NCI-H748 treated with DMSO at 0.1 percent for 48 hours (cell line): ENCODE measurements at regions not wholly inside any gene's neighbourhood (a gene's known extent, or its start where the extent isn't known, plus 50 kb on each side); places are given as distances from the start of the nearest gene placed in this dataset.
A peak's percentile ranks its signal among the peaks of the same experiment; 100 is the strongest.
"Not testable (repeated sequence)": the region's sequence is repeated elsewhere in the genome, so short reads cannot be mapped to it uniquely, and the experiment has no call there.

Source experiments
- DNase-seq: peaks from one replicate; lab custom pipeline; 2025; lab: John Stamatoyannopoulos, UW

DNA sequence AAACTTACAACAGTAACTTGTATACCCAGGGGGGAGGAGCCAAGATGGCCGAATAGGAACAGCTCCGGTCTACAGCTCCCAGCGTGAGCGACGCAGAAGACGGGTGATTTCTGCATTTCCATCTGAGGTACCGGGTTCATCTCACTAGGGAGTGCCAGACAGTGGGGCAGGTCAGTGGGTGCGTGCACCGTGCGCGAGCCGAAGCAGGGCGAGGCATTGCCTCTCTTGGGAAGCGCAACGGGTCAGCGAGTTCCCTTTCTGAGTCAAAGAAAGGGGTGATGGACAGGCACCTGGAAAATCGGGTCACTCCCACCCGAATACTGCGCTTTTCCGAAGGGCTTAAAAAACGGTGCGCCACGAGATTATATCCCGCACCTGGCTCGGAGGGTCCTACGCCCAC is 278.8 kb downstream of the FAM47B start:
- not testable (repeated sequence) for DNase-seq

DNA sequence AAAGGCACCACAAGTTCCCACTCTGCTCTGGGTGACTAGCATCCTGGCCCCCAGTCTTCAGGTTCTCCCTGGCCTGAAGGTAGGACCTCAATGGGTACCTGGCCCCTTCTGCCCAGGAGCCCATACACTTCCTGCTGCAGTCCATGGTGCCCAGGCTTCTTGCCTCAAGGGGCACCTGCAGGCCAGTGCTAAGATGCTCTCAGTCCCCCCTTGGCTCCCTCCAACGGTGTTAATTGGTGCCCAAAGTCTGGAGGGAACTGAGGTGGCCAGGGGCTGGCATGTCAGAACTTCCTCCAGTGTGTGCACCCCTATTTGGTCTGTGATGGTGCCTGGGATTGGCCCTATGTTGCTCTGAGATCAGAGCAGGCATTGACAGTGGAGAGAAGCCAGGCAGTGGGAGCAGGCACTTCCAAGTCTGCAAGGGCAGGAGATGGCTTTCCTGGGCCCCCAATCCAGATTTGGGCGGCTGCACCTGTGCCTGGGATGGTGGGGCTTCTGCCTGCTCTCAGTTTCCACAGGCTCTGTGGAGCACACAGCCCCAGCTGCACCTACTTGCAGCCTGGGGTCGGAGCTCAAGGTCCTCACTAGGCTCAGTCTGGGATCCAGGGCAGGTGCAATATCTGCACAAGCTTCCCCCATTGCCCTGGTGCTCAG is 301.6 kb downstream of the FAM47B start:
- DNase-seq: no peak

DNA sequence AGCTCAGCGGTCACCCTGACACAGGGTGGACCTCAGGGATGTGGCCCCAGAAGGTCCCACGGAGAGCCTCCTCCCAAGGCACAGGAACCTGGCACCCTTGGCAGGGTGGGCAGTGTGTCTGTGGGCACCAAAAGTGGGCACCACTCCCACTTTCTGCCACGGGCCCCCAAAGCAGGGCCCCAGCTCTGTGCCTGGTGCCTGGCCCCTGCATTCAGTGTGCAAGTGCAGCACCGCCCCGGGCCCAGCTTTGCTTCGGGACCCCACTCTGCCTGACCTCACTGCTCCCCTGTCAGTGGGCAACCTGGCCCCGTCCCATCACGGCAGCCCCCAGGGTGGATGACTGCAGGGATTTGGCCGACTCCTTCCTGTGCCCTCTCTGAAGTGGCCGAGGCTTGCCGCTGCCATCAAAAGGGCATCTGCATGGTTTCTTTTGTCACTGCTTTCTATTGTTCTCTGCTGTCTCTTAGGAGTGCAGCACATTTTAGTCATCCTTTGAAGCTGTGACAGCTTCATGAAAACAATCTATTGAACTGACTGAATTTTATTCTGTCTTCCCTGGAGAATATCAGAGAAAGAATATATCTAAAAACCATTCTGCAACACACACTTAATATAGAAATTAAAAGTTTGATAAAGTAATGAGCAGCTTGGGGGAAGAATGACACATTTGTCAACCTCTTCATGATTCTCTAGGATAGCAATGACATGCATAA is 302.4 kb downstream of the FAM47B start:
- no peak for DNase-seq

DNA sequence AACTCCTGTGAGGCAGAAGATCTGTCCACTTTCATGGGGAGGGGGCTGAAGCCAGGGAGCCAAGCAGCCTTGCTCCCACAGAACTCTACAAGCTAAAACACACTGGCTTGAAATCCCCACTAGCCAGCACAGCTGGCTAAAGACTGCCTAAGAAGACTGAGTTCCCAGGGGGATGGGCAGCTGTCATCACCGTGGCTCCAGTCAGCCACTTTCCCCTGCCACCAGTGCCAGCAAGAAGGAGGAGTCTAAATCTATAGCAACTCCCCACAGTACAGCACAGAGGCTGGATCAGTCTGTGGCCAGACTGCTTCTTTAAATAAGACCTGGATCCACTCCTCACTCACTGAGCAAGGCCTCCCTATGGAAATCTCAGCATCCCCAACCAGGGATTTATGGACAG is 308.6 kb downstream of the FAM47B start:
- DNase-seq: no peak

DNA sequence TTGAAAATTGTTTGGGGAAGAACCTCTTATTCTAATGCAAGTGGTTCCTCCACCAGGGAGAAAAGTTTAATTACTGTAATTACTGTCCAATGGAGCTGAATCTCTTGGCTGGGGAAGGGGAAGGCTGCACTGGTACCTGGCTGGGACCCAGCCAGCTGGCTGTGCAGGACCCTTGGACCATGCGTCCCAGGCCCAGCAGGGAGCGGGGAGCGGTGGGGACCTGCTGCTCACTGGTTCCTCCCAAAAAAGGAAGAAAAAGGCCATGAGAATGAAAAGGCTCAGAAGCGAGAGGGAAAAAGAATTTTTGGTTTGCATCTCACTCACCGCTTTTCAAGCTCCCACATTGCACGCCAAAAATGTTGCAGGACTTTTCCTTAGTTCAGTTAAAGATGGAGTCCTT is 333.5 kb downstream of the FAM47B start:
- no peak for DNase-seq

DNA sequence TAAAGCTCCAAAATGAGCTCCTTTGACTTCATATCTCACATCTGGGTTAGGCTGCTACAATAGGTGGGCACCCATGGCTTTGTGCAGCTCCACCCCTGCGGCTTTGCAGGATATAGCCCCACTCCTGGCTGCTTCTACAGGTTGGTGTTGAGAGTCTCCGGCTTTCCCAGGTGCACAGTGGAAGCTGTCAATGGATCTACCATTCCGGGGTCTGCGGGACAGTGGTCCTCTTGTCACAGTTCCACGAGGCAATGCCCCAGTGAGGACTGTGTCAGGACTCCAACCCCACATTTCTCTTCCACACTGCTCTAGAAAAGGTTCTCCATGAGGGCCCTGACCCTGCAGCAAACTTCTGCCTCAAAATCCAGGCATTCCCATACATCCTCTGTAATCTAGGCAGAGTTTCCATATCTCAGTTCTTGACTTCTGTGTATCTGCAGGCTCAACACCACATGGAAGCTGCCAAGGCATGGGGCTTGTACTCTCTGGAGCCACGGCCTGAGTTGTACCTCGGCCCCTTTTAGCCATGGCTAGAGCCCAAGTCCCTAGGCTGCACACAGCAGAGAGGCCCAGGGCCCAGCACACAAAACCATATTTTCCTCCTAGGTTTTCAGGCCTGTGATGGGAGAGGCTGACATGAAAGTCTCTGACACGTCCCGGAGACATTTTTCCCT is 342.8 kb downstream of the FAM47B start:
- DNase-seq: no peak

DNA sequence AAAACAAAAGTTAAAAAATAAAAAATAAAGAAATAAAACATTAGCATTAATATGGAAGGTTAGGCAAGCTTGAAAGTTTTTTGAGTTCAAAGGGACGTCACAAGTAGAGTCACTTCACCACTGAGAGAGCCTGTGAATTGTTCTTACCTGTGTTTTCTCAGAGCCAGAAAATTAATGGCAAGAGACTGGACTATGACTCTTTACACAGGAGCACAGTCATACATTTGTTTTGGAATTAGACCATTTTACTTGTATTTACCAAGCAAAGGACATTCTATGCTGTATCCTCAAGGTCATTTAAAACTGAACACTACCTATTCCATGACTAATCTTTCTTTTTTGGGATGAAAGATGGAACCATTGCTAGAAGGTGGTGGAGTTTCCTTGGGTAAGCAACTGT is 346.1 kb downstream of the FAM47B start:
- no peak for DNase-seq

DNA sequence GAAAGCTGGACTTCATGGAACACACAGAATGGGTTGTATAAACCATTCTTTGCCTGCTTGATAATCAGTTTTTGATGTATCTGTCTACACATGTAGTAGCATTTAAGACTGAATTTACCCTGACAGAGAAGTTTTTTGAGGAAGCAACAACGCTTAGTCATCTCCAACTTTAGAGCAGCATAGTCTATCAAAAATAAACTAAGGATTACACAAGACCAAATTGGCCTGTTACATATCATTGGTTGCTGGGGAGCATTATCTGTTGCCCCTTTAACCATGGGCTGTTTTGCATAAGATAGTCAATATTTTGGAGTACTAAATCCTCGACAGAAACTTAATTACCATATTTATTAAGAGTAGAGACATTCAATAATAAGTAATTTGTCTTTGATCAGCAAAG is 347.4 kb downstream of the FAM47B start:
- DNase-seq: no peak

DNA sequence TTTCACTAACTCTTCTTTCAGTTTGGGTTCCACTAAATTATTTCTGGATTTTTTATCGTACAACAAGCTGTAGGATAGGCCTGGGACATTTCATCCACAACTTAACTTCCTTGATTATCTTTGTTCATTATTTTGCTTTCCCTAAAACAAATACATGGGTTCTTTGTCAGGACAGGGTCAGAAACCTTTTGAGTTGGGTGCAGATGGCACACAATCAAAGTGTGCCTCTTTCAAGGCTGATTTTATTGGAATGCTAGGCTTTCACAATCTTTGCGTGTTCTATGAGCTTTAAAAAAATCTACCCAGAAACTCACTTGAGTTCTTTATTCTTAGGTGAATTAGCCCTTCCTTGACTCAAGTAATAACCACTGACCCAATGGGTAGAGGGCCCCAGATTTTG is 348.4 kb downstream of the FAM47B start:
- DNase-seq: no peak

DNA sequence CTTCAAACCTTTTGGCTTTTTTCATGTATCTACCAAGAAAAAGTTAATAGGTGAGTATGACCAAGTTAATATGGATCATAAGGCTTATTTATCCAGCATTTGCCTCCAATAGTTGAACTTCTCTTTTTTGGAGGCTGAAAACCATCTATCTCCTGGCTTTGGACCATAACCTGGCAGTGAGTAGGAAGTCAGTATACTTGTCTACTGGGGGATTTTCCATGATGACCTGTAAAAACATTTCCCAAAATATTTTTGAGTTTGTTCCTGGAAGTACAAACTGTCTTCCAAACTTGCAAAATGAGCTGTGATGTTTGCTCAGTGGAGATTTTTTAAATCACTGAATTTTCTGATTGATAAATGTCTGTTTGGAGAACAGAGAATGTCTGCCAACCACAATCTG is 349.9 kb downstream of the FAM47B start:
- no peak for DNase-seq

DNA sequence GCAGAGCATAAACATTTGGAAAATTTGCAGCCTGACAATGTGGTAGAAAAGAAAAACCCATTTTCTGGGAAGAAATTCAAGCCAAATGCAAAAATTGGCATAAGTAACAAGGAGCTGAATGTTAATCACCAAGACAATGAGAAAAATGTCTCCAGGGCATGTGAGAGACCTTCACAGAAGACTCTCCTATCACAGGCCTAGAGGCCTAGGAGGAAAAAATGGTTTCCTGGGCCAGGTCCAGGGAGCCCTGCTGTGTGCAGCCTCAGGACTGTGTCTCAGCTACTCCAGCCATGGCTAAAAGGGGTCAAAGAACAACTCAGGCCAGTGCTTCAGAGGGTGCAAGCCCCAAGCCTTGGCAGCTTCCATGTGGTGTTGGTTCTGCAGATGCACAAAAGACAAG is 362.4 kb downstream of the FAM47B start:
- DNase-seq: not testable (repeated sequence)

DNA sequence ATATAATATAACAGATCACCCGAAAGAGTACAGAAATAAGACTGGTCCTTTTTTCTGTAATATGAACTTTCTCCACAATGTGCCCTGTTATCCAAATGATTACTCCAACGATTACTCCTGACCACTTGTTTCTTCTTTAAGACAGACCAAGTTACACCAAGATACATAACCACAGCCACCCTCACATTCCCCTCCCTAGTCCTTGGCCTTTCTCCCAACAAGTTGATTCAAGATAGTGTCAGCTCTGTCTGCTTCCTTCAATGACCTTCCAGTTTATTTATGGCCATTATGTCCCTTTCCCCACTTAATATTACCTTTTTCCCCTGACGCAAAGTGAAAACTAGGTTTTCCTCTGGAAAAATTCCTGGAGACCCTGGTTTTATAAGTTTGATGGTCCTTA is 397.2 kb downstream of the FAM47B start:
- no peak for DNase-seq

DNA sequence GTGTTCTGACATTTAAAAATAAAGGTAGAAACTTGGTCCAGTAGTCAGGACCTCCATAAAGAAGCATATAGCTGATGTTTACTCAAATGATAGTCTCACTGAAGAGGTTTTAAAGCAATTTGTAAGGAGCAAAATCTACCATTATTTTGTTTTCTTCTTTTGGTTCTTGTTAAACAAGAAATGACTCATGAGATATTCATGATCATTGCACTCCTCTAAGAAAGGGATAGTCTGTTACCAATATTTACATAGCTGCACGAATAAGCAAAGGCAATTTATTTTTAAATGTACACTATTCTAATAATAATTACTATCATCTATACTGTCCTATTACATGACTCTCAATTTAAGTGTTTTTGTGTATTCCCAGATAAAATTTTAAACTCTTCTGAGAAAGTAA is 397.9 kb downstream of the FAM47B start:
- DNase-seq: no peak

DNA sequence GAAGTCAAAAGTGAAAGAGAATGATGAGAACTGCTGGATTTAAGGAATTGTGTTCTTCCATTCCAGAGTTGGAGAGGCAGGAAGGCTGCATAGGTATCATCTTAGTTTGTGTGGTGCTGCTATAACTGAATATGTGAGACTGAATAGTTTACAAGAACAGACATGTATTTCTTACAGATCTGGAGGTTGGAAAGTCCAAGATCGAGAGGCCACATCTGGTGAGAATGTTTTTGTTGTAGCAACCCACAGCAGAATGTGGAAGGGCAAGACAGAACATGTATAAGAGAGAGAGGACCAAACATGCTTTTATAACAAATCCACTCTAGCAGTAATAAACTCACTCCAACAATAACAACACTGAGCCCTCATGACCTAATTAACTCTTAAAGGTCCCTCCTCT is 408.6 kb downstream of the FAM47B start:
- no peak for DNase-seq

DNA sequence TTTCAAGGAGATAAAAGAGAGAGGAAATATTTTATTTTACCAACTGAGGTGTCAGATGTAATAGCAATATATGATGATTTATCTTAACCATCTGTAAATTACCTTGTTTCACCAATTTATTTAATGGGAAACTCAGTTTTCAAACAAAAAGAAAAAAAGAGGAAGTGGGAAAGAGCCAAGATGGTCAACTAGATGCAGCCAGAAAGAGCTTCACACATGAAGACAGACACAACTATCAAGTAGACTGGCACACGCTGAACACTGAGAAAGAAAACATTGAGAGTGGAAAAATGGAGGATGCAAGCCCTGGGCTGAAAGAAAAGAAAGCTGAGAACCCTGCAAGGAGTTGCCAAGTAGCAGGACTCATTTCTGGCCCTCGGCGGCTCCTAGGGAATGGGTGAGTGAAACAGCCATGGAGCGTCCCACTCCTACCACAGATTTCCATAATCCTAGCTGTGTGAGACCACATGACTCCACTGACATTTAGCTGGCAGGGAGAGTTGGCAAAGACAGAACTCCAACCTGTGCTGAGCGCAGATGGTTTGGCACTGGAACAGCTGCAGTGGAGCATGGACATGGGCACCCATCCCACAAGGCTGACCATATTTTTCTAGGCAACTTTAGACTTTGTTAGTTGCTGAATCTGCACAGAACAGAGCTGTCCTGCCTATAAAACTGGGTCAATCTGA is 409.3 kb downstream of the FAM47B start:
- no peak for DNase-seq

DNA sequence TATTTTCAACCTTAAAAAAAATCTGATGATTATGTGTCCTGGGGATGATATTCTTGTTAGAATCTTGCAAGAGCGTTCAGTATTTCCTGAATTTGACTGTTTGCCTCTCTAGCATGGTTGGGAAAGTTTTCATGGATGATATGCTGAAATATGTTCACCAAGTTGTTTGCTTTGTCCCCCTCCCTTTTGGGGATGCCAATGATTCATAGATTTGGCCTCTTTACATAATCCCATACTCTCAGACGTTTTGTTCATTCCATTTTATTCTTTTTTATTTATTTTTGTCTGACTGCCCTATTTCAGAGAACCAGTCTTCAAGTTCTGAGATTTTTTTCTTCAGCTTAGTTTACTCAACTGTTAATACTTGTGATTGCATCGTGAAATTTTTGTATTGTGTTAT is 415.1 kb downstream of the FAM47B start:
- DNase-seq: no peak

DNA sequence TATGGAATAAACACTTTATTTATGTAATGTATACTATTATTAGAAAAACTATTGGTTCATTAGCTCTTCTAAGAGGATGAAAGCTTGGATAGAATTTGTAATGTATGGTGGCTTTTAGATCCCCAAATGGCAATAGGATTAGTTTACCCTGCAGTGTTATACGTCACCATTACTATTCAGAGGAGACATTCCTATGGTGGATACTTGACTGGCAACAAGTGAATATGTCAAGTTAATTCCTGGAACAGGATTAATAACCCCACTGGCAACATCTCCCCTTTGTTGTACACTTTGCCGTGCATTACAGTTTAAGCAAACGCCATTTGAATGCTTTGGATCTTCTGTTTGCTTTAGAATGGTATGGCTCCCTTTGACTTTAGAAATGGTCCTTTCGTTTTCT is 420.3 kb downstream of the FAM47B start:
- DNase-seq: no peak

DNA sequence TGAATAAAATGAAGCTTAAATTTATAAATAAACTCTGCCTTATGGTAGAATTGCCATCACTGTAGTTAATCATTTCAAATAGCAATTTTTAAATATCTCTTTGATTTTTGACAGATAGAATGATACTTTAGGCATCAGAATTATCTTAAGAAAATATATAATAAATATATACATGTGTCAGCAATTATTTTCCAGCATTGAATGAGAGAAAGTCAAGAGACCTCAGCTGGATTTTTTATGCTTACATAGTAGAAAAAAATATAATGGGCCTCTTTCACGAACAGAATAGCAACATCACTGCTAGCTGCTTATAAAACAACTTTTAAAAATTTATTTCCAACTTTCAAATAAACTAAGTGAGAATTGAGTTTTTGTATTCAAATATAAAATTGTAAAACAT is 424.0 kb upstream of the MAGEB16 start:
- no peak for DNase-seq

DNA sequence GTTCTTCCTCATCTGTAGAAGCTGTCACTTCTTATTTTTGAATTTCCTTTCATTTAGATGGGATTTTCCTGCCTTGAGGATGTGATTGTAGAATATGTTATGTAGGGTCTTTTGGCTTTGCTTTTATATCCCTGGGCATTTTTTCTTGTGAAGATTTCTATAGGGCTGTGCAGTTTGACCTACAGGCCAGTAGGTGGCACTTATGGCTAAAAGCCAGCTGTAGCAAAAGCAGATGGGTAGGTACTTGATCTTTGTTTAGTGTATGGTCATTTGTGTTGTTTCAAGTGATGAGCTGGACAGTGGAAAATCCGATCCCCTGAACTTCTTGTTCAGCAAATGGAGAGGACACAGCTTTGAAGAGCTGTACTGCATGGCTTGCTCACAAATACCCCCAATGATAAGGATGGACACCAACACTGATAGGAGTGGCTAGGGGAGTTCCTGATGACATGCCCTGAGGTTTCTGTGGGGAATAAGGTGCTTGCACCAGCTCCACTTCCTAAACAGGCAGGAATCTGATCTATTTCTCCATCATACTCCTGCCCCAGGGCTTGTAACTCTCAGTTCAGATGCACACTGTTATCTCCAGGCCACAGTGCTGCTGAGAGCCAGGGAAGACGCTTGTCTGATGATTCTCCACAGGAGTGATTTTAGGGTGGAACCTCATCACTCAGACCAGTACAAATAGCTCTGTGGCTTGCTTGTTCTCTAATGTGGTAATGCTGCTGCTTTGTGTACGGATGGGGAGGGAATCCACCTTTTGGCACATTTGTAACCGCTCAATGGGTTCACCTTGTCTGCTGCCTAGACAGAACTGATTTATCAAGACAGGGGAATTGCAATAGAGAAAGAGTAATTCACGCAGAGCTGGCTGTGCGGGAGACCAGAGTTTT is 417.1 kb upstream of the MAGEB16 start:
- DNase-seq: peak; percentile 0

DNA sequence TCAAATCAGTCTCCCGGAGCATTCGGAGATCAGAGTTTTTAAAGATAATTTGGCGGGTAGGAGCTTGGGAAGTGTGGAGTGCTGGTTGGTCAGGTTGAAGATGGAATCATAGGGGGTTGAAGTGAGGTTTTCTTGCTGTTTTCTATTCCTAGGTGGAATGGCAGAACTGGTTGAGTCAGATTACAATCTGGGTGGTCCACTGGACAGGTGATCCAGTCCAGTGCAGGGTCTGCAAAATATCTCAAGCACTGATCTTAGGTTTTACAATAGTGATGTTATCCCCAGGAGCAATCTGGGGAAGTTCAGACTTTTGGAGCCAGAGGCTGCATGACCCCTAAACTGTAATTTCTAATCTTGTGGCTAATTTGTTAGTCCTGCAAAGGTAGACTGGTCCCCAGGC is 416.4 kb upstream of the MAGEB16 start:
- DNase-seq: not testable (repeated sequence)

DNA sequence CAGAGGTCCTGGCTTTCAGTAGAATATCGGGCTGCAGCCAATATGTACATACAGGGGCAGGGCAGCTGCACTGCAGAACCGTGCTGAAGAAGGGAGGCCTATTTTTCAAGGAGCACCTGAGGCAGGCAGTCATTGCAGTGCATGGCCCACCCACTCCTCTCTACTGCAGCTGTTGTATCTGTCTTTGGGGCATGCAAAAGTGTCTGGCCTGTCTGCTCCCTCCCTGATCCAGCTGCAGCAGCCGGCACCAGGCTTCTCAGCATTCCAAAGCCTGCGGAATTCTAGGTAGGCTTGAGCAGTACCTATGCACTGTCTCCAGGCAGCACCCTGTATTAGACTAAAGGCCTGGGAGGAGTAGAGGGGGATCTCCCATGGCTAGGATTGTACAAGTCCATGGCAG is 415.2 kb upstream of the MAGEB16 start:
- DNase-seq: no peak

DNA sequence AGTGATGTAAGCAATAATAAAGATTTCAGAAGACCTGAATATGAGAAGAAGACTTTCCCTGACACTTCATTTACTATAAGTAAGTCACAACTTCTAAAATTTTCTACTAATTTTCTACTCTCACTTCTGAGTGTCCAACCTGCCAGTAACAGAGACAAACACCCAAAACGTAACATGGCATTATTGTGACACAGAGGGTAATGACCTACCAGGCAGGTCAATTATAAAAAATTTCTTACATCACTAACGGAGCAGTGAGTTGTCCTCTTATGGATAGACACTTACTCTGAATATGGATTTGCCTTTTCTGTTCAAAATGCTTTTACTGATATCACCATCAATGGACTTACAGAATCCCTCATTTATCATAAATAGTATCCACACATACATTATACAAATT is 405.9 kb upstream of the MAGEB16 start:
- DNase-seq: no peak
